ENCODE measurements at regions not wholly inside any gene's neighbourhood (a gene's known extent, or its start where the extent isn't known, plus 50 kb on each side); places are given as distances from the start of the nearest gene placed in this dataset.

- no peak for TF ChIP-seq CTCF (conservative IDR thresholded peaks at IDR 0.05)
- no peak for TF ChIP-seq ZFX (IDR thresholded peaks at IDR 0.05)
These were observed 93.8 kb upstream of the SESN3 start for GRCh38 chr11:95324826-95325225.

All from C4-2B (cell line).